Mesendoderm (in vitro differentiated cells): ENCODE measurements at regions not wholly inside any gene's neighbourhood (a gene's known extent, or its start where the extent isn't known, plus 50 kb on each side); places are given as distances from the start of the nearest gene placed in this dataset.

ENCODE experiments used
- DNase-seq: peaks from one replicate; pipeline ENCODE4 v3.0.0; 2013
- H2AK5ac ChIP-seq: 2 replicates; pipeline ENCODE4 v1.6.1; 2013; ENCODE audit warnings: low read length, inconsistent platforms
- H2BK120ac ChIP-seq: 2 replicates; pipeline ENCODE4 v1.6.1; 2013; ENCODE audit warnings: low read depth, mild to moderate bottlenecking, low read length, moderate library complexity, mixed read lengths
- H2BK15ac ChIP-seq: replicated peaks from 2 replicates; pipeline ENCODE4 v1.6.1; 2013; ENCODE audit warnings: low read depth, mild to moderate bottlenecking, moderate library complexity
- H2BK5ac ChIP-seq: 2 replicates; pipeline ENCODE4 v1.6.1; 2013; ENCODE audit warnings: low read length, inconsistent platforms
- H3K18ac ChIP-seq: 2 replicates; pipeline ENCODE4 v1.6.1; 2013; ENCODE audit warnings: mild to moderate bottlenecking, low read length, mixed read lengths
- H3K23ac ChIP-seq: one replicate; pipeline ENCODE4 v1.6.1; 2013; ENCODE audit warnings: low read length
- H3K27ac ChIP-seq: 2 replicates; pipeline ENCODE4 v1.5.1; 2013; ENCODE audit warnings: low read depth, mild to moderate bottlenecking, inconsistent platforms, low read length, moderate library complexity
- H3K27me3 ChIP-seq: 2 replicates; pipeline ENCODE4 v1.6.1; 2013; ENCODE audit warnings: low read length, control low read depth, mild to moderate bottlenecking, inconsistent platforms; ENCODE audit not compliant: insufficient read depth, poor library complexity
- H3K36me3 ChIP-seq: 2 replicates; pipeline ENCODE4 v1.6.1; 2013; ENCODE audit warnings: low read length, inconsistent platforms; ENCODE audit not compliant: control insufficient read depth, insufficient read depth
- H3K4ac ChIP-seq: one replicate; pipeline ENCODE4 v1.6.1; 2013; ENCODE audit warnings: low read depth, mild to moderate bottlenecking, low read length, moderate library complexity
- H3K4me1 ChIP-seq: 2 replicates; pipeline ENCODE4 v1.6.1; 2013; ENCODE audit warnings: low read depth, low read length, inconsistent platforms; ENCODE audit not compliant: control insufficient read depth
- H3K4me2 ChIP-seq: 2 replicates; pipeline ENCODE4 v1.6.1; 2013; ENCODE audit warnings: low read length
- H3K4me3 ChIP-seq: 2 replicates; pipeline ENCODE4 v1.5.1; 2013; ENCODE audit warnings: mild to moderate bottlenecking, low read length
- H3K56ac ChIP-seq: one replicate; pipeline ENCODE4 v1.6.1; 2013; ENCODE audit warnings: low read length
- H3K79me1 ChIP-seq: 2 replicates; pipeline ENCODE4 v1.6.1; 2013; ENCODE audit warnings: low read length, inconsistent platforms
- H3K79me2 ChIP-seq: 2 replicates; pipeline ENCODE4 v1.6.1; 2013; ENCODE audit warnings: mild to moderate bottlenecking, low read length; ENCODE audit not compliant: control insufficient read depth, insufficient read depth
- H3K9ac ChIP-seq: 2 replicates; pipeline ENCODE4 v1.6.1; 2013; ENCODE audit warnings: low read length, inconsistent platforms
- H4K5ac ChIP-seq: one replicate; pipeline ENCODE4 v1.6.1; 2013; ENCODE audit warnings: low read length
- H4K8ac ChIP-seq: one replicate; pipeline ENCODE4 v1.6.1; 2013; ENCODE audit warnings: low read depth, mild to moderate bottlenecking, control low read depth, low read length, moderate library complexity
- WGBS: extraction: QIAGEN DNeasy Blood & Tissue Kit; methylation state at CpG from one replicate; pipeline ENCODE4 v1.1.7; 2013; ENCODE audit warnings: low lambda C conversion rate, missing lambda C conversion rate; ENCODE audit not compliant: insufficient coverage; ENCODE audit errors: extremely low coverage; 5-methylcytosine and 5-hydroxymethylcytosine counted together

GRCh38 chr11:70019576-70020011 is 58.5 kb upstream of the ANO1 start:
- no peak overlapping the region for H3K18ac ChIP-seq
- no peaks in the 10 kb centered on the region for H3K79me2 ChIP-seq
- H3K79me1 ChIP-seq = no peaks in the 10 kb centered on the region
- H3K4me3 ChIP-seq = no peak overlapping the region
- no peak for DNase-seq
- H3K27me3 ChIP-seq = no peaks in the 10 kb centered on the region
- H3K56ac ChIP-seq = no peak overlapping the region
- no peak overlapping the region for H4K8ac ChIP-seq
- no peak overlapping the region for H3K4ac ChIP-seq
- no peak overlapping the region for H2BK120ac ChIP-seq
- H3K23ac ChIP-seq = no peak overlapping the region
- no peaks in the 10 kb centered on the region for H3K36me3 ChIP-seq
- no peaks in the 10 kb centered on the region for H3K4me1 ChIP-seq
- no peak overlapping the region for H2AK5ac ChIP-seq
- no peak overlapping the region for H2BK5ac ChIP-seq
- H3K9ac ChIP-seq = no peak overlapping the region
- no peak overlapping the region for H3K4me2 ChIP-seq
- no CpG with 5 or more reads among the region's 8 CpGs for WGBS
- no peak overlapping the region for H3K27ac ChIP-seq
- no peak overlapping the region for H2BK15ac ChIP-seq
- no peak overlapping the region for H4K5ac ChIP-seq

- no CpG with 5 or more reads among the region's 24 CpGs for WGBS
Measured at GRCh38 chr11:70020336-70021214, 57.5 kb upstream of the ANO1 start.

DNA sequence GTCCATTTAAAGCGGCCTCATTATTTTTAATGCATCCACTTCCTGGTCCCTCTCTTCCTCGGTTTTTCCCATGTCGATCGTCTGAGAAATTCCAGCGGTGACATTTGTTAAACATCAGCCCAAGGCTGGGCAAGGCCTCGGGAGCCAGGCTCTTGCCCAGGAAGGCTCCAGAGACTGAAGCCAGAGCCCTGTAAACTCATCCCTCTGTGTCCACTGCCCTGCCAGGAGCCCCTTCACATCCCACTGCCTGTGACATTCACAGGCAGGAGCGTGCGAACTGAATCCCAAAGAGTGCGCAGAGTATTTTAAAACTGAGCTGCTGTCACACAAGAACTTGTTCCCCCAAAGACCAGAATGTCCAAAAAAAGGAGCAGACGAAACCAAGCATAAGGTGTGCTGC is 56.5 kb upstream of the ANO1 start:
- no peak overlapping the region for H3K18ac ChIP-seq
- H2BK120ac ChIP-seq = no peak overlapping the region
- no peaks in the 10 kb centered on the region for H3K79me2 ChIP-seq
- H4K8ac ChIP-seq = no peak overlapping the region
- no peak overlapping the region for H3K4me3 ChIP-seq
- no CpG with 5 or more reads among the region's 10 CpGs for WGBS
- no peaks in the 10 kb centered on the region for H3K79me1 ChIP-seq
- H3K27me3 ChIP-seq = no peaks in the 10 kb centered on the region
- no peak overlapping the region for H4K5ac ChIP-seq
- no peak overlapping the region for H3K27ac ChIP-seq
- no peak overlapping the region for H3K4ac ChIP-seq
- no peak overlapping the region for H2BK15ac ChIP-seq
- no peaks in the 10 kb centered on the region for H3K4me1 ChIP-seq
- no peak overlapping the region for H2AK5ac ChIP-seq
- H2BK5ac ChIP-seq = no peak overlapping the region
- H3K4me2 ChIP-seq = no peak overlapping the region
- DNase-seq = no peak
- no peaks in the 10 kb centered on the region for H3K36me3 ChIP-seq
- H3K9ac ChIP-seq = no peak overlapping the region
- no peak overlapping the region for H3K23ac ChIP-seq
- H3K56ac ChIP-seq = no peak overlapping the region

More at GRCh38 chr11:70020336-70021214, 57.5 kb upstream of the ANO1 start:
- Histone ChIP-seq H2BK15ac (no peak overlapping the region), H3K56ac (no peak overlapping the region), H3K36me3 (no peaks in the 10 kb centered on the region), H2BK120ac (no peak overlapping the region), H3K4me3 (no peak overlapping the region), H3K23ac (no peak overlapping the region), H3K18ac (no peak overlapping the region), H3K79me2 (no peaks in the 10 kb centered on the region), H3K4ac (no peak overlapping the region), H3K27me3 (no peaks in the 10 kb centered on the region), H3K4me2 (no peak overlapping the region), H2BK5ac (no peak overlapping the region), H3K79me1 (no peaks in the 10 kb centered on the region), H4K5ac (no peak overlapping the region), H2AK5ac (no peak overlapping the region), H3K9ac (no peak overlapping the region), H4K8ac (no peak overlapping the region), H3K27ac (no peak overlapping the region), H3K4me1 (no peaks in the 10 kb centered on the region)
- no peak for DNase-seq

DNA sequence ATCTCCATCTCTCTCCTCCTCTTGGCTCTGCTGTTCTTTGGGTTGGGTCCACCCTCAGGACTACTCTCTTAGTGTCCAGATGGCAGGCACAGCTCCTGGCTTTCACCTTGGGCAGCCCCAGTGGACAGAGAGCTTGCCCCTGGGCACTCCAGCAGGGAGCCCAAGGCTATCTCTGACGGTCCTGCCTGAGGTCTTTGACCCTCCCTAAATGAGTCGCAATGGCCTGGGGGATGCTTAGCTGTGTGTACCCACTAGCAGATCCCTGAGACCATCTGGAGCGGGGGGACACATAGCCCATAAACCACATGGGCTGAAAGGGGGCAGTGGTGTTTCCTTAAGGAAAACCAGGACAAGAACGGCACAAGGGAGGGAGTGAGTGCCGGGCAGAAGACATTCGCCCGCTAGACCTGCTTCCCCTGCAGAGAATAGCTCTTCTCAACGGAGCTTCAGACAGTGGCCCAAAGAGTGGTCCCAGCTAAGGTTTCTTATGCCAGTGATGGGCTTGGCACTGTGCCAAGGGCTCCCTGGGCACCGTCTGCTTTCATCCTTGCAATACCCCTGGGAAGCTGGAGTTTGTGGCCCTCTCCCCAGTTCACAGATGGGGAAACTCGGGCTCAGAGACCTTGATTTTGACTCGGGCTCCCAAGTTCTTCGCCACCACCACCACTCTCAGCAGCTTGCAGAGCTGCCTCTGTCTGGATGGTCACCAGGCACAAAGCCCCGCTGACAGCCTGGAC is 53.9 kb upstream of the ANO1 start:
- Histone ChIP-seq H3K4me2 (no peak overlapping the region), H3K9ac (no peak overlapping the region), H3K79me2 (no peaks in the 10 kb centered on the region), H3K4me3 (no peak overlapping the region), H2BK5ac (no peak overlapping the region), H3K56ac (no peak overlapping the region), H2BK120ac (no peak overlapping the region), H3K4ac (no peak overlapping the region), H3K79me1 (no peaks in the 10 kb centered on the region), H3K23ac (no peak overlapping the region), H4K8ac (no peak overlapping the region), H3K4me1 (no peaks in the 10 kb centered on the region), H3K18ac (no peak overlapping the region), H3K27me3 (no peaks in the 10 kb centered on the region), H2AK5ac (no peak overlapping the region), H3K27ac (no peak overlapping the region), H2BK15ac (no peak overlapping the region), H4K5ac (no peak overlapping the region), H3K36me3 (no peaks in the 10 kb centered on the region)
- no CpG with 5 or more reads among the region's 13 CpGs for WGBS
- DNase-seq = no peak

GRCh38 chr11:70024773-70025045 is 53.4 kb upstream of the ANO1 start:
- Histone ChIP-seq H3K27ac (no peak overlapping the region), H3K23ac (no peak overlapping the region), H3K56ac (no peak overlapping the region), H3K27me3 (no peaks in the 10 kb centered on the region), H3K9ac (no peak overlapping the region), H3K79me2 (no peaks in the 10 kb centered on the region), H3K4me2 (no peak overlapping the region), H4K5ac (no peak overlapping the region), H3K79me1 (no peaks in the 10 kb centered on the region), H2BK15ac (no peak overlapping the region), H2AK5ac (no peak overlapping the region), H3K4me1 (no peaks in the 10 kb centered on the region), H3K18ac (no peak overlapping the region), H3K4ac (no peak overlapping the region), H3K36me3 (no peaks in the 10 kb centered on the region), H2BK120ac (no peak overlapping the region), H4K8ac (no peak overlapping the region), H3K4me3 (no peak overlapping the region), H2BK5ac (no peak overlapping the region)
- no peak for DNase-seq
- WGBS = no CpG with 5 or more reads among the region's 3 CpGs
